ENCODE measurements at regions not wholly inside any gene's neighbourhood (a gene's known extent, or its start where the extent isn't known, plus 50 kb on each side); places are given as distances from the start of the nearest gene placed in this dataset.

GRCh38 chr3:5809586-5810246 lies 622.2 kb downstream of the EDEM1 start:
- no peak for TF ChIP-seq CTCF (IDR thresholded peaks at IDR 0.05)
- TF ChIP-seq POLR2A (IDR thresholded peaks at IDR 0.05): no peak
- TF ChIP-seq EP300 (IDR thresholded peaks at IDR 0.05): no peak
- TF ChIP-seq POLR2AphosphoS5 (IDR thresholded peaks at IDR 0.05): no peak
